WI38 (cell line): ENCODE measurements at regions not wholly inside any gene's neighbourhood (a gene's known extent, or its start where the extent isn't known, plus 50 kb on each side); places are given as distances from the start of the nearest gene placed in this dataset.

Source experiments
- H3K4me3 ChIP-seq: 2 replicates; pipeline ENCODE4 v1.5.1; 2011; ENCODE audit warnings: low read depth, mild to moderate bottlenecking, control low read depth, low read length
- TF ChIP-seq, protein P1 (sequence below): IDR thresholded peaks from 2 replicates; pipeline ENCODE4 v1.5.1; 2012; ENCODE audit warnings: low read depth, mild to moderate bottlenecking, control low read depth, low read length

- no peak overlapping the region for H3K4me3 ChIP-seq
- TF ChIP-seq, protein P1, sequence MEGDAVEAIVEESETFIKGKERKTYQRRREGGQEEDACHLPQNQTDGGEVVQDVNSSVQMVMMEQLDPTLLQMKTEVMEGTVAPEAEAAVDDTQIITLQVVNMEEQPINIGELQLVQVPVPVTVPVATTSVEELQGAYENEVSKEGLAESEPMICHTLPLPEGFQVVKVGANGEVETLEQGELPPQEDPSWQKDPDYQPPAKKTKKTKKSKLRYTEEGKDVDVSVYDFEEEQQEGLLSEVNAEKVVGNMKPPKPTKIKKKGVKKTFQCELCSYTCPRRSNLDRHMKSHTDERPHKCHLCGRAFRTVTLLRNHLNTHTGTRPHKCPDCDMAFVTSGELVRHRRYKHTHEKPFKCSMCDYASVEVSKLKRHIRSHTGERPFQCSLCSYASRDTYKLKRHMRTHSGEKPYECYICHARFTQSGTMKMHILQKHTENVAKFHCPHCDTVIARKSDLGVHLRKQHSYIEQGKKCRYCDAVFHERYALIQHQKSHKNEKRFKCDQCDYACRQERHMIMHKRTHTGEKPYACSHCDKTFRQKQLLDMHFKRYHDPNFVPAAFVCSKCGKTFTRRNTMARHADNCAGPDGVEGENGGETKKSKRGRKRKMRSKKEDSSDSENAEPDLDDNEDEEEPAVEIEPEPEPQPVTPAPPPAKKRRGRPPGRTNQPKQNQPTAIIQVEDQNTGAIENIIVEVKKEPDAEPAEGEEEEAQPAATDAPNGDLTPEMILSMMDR = no peak
Measured at GRCh38 chr12:60832290-60832689, 1236.5 kb downstream of the SLC16A7 start.

DNA sequence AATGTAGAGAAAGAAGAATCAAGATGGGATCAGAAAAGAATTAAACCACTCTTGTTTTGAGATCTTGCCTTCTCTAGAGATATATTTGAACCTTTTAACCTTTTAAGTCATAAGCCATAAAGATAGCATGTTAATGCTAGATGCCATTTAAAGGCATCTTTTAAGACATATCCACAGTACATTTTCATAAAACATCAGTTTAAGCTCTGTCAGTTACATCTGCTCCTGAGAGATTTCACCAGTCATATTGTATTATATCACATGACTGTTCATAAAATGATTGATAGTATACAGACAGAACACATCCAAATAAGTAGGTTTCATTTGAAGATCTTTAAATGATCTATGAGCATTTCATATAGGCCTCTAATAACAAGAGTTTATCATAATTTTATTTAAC lies 1238.5 kb downstream of the SLC16A7 start:
- H3K4me3 ChIP-seq = no peak overlapping the region
- TF ChIP-seq, protein P1 = no peak

DNA sequence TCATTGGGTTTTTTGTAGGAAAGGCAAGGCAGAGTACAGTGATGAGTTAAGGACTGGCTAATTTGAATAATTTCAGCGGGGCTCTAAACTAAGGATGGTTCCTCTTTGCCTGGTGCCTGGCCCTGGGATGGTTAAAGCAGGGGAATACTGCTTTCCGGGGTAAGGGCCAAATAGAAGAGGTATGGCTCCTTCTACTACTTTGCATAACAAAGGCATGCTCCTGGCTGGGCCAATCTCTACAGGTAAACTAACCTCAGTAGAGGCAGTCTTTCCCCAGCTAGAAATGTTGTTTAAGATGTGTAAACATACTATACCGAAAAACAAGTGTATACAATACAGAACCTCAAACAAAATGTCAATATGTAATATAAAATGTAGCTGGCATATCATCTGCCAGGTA lies 1239.0 kb downstream of the SLC16A7 start:
- H3K4me3 ChIP-seq = no peak overlapping the region
- TF ChIP-seq, protein P1 = no peak

DNA sequence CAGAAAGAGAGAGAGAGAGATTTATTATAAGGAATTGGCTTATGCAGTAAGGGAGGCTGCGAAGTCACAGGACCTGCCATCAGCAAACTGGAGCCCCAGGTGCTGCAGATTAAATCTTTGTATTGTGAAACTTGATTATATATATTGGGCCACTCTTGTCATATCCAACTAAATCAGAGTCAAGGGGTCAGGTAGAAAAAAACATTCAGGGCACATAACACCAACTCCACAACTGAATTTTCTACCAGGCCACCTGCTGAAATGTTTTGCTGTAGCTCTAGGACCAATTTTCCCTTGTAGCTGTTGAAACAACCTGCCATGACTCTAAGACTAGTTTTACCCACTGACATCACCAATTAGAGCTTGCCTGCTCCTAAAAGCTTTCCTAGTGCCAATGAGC lies 1240.8 kb downstream of the SLC16A7 start:
- no peak overlapping the region for H3K4me3 ChIP-seq
- TF ChIP-seq, protein P1 = no peak

DNA sequence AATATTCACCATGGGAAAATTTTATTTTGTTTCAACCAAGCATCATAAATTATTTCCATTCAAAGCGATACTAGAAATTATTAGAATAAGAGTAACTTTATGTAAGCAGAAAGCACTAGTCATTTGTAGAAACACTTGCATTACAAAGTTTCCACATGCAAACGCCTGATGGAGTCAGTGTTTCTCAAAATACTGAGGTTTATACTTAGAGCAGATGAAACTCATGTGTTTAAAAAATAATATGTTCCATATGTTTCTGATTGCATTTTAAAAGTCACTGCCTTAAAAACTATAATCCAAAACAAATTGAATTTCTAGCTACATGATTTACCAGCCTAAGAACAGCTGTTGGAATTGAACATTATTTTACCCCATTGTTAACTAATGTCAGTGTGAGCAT lies 1246.4 kb downstream of the SLC16A7 start:
- H3K4me3 ChIP-seq = no peak overlapping the region
- TF ChIP-seq, protein P1 = no peak

DNA sequence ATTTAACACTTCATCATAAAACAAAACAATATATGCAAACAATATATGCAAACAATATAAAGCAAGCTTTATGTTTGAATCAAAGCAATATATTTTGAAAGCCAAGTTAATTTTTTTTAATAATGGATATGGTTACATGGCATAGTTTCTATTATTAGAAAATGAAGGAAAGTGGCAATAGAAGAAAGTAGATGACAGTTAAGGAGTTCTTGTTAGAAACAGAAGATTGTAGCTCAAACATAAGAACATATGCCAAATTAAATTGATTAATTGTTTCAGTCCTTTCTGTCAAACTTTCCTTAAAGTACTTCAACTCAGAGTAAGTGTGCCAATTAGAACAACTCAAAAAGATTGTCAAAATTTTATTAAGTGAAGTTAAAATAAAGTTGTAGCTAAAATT lies 1248.3 kb downstream of the SLC16A7 start:
- TF ChIP-seq, protein P1 = no peak
- H3K4me3 ChIP-seq = no peak overlapping the region

- TF ChIP-seq, protein P1 = no peak
- H3K4me3 ChIP-seq = no peak overlapping the region
Measured at GRCh38 chr12:60844875-60845274, 1249.0 kb downstream of the SLC16A7 start.
